ENCODE measurements at regions not wholly inside any gene's neighbourhood (a gene's known extent, or its start where the extent isn't known, plus 50 kb on each side); places are given as distances from the start of the nearest gene placed in this dataset.

DNA sequence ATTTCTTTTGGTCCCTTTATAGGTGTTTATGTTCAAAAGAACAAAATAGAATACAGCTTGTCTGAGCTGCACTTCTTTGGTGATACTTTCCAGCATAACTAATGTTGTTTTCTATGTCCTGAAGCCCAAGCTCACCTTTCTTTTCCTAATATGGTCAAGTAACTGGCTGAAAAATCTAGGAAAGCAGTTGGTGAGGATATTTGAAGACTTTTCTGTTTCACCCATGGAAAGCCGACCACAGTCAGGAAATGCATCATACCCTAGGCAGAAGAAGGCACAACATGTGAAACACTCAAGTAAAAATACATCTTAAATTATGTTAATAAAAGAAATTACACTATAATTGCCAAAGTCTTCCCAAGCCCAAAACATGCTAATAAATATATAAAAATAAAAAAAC lies 337.0 kb downstream of the PDGFC start:
- TF ChIP-seq YY1 (IDR thresholded peaks at IDR 0.05; ENCODE audit: extremely low read depth, insufficient replicate concordance, low read depth, low read length), result no peak
- TF ChIP-seq RAD21 (IDR thresholded peaks at IDR 0.05; ENCODE audit: low read depth), result no peak
- no peak for TF ChIP-seq TCF7L2 (IDR thresholded peaks at IDR 0.05; ENCODE audit: borderline replicate concordance, extremely low read depth, insufficient read depth, insufficient read length)
- TF ChIP-seq, protein P1, sequence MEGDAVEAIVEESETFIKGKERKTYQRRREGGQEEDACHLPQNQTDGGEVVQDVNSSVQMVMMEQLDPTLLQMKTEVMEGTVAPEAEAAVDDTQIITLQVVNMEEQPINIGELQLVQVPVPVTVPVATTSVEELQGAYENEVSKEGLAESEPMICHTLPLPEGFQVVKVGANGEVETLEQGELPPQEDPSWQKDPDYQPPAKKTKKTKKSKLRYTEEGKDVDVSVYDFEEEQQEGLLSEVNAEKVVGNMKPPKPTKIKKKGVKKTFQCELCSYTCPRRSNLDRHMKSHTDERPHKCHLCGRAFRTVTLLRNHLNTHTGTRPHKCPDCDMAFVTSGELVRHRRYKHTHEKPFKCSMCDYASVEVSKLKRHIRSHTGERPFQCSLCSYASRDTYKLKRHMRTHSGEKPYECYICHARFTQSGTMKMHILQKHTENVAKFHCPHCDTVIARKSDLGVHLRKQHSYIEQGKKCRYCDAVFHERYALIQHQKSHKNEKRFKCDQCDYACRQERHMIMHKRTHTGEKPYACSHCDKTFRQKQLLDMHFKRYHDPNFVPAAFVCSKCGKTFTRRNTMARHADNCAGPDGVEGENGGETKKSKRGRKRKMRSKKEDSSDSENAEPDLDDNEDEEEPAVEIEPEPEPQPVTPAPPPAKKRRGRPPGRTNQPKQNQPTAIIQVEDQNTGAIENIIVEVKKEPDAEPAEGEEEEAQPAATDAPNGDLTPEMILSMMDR (IDR thresholded peaks at IDR 0.05 in 2 of 3, conservative IDR thresholded peaks at IDR 0.05 in 1 of 3; ENCODE audit: borderline replicate concordance in 1 of 3, insufficient read depth in 1 of 3, low read depth in 2 of 3, low read length in 2 of 3), result no peak
- no peak for TF ChIP-seq POLR2A (IDR thresholded peaks at IDR 0.05; ENCODE audit: borderline replicate concordance, extremely low read depth, insufficient read depth, insufficient read length)
- no peak for TF ChIP-seq JUND (IDR thresholded peaks at IDR 0.05)
- TF ChIP-seq POLR2AphosphoS5 (IDR thresholded peaks at IDR 0.05; ENCODE audit: low read depth, low read length), result no peak
- TF ChIP-seq SP1 (IDR thresholded peaks at IDR 0.05; ENCODE audit: low read depth), result no peak
- no peak for TF ChIP-seq EGR1 (IDR thresholded peaks at IDR 0.05; ENCODE audit: low read depth)
- no peak for TF ChIP-seq CEBPB (IDR thresholded peaks at IDR 0.05; ENCODE audit: low read depth)
- TF ChIP-seq CBX3 (IDR thresholded peaks at IDR 0.05; ENCODE audit: low read depth), result no peak
- TF ChIP-seq EZH2 (IDR thresholded peaks at IDR 0.05), result no peak

Data from HCT116 (cell line).